GM23338 (cell line): ENCODE measurements at regions not wholly inside any gene's neighbourhood (a gene's known extent, or its start where the extent isn't known, plus 50 kb on each side); places are given as distances from the start of the nearest gene placed in this dataset.

Source experiments
- ATAC-seq: fragments of 200-7000 bp; cut with Tn5 transposase; 3 replicates; pipeline ENCODE4 v1.9.1; 2020
- DNase-seq: peaks from one replicate; pipeline ENCODE4 v3.0.0-alpha.2; 2015; ENCODE audit warnings: low spot score
- H2AFZ ChIP-seq: fragments of 200-600 bp; sonication (generic); 2 replicates; pipeline ENCODE4 v1.8.0; 2016; ENCODE audit warnings: antibody characterized with exemption, mild to moderate bottlenecking, moderate library complexity
- H3F3A ChIP-seq: fragments of 200-600 bp; sonication (generic); replicated peaks from 2 replicates; pipeline ENCODE4 v1.8.0; 2017; ENCODE audit warnings: antibody characterized with exemption, mixed run types, low read depth
- H3K27ac ChIP-seq: fragments of 200-600 bp; sonication (generic); 2 replicates; pipeline ENCODE4 v1.6.1; 2016; ENCODE audit warnings: low read depth
- H3K27me3 ChIP-seq: fragments of 200-600 bp; sonication (generic); 2 replicates; pipeline ENCODE4 v1.8.0; 2016; ENCODE audit warnings: mild to moderate bottlenecking, mixed run types, moderate library complexity; ENCODE audit not compliant: insufficient read depth
- H3K36me3 ChIP-seq: fragments of 200-600 bp; sonication (generic); 2 replicates; pipeline ENCODE4 v1.8.0; 2016; ENCODE audit warnings: mild to moderate bottlenecking; ENCODE audit not compliant: insufficient read depth
- H3K4me1 ChIP-seq: fragments of 200-600 bp; sonication (generic); 2 replicates; pipeline ENCODE4 v1.8.0; 2016; ENCODE audit warnings: mild to moderate bottlenecking, moderate library complexity; ENCODE audit not compliant: insufficient read depth
- H3K4me2 ChIP-seq: fragments of 200-600 bp; sonication (generic); 2 replicates; pipeline ENCODE4 v1.7.1; 2017; ENCODE audit warnings: mixed run types
- H3K4me3 ChIP-seq: fragments of 200-600 bp; sonication (generic); 2 replicates; pipeline ENCODE4 v1.6.1; 2016; ENCODE audit warnings: mixed run types
- H3K79me2 ChIP-seq: fragments of 200-600 bp; sonication (generic); replicated peaks from 2 replicates; pipeline ENCODE4 v1.8.0; 2017; ENCODE audit warnings: mild to moderate bottlenecking; ENCODE audit not compliant: insufficient read depth
- H3K9me2 ChIP-seq: fragments of 200-600 bp; sonication (generic); 2 replicates; pipeline ENCODE4 v1.8.0; 2017; ENCODE audit not compliant: insufficient read depth
- H4K20me1 ChIP-seq: fragments of 200-600 bp; sonication (generic); replicated peaks from 2 replicates; pipeline ENCODE4 v1.8.0; 2017; ENCODE audit warnings: mild to moderate bottlenecking; ENCODE audit not compliant: insufficient read depth
- H3K27ac Mint-ChIP-seq: 2 replicates; pipeline ENCODE4 v1.8.0; 2020; ENCODE audit warnings: inconsistent platforms, mild to moderate bottlenecking, moderate library complexity, mixed read lengths
- H3K27me3 Mint-ChIP-seq: 3 replicates; pipeline ENCODE4 v1.8.0; 2022; ENCODE audit warnings: low read depth, mild to moderate bottlenecking, moderate library complexity, mixed read lengths, inconsistent platforms; ENCODE audit not compliant: insufficient read depth, poor library complexity
- H3K36me3 Mint-ChIP-seq: 3 replicates; pipeline ENCODE4 v1.8.0; 2021; ENCODE audit warnings: low read depth, mild to moderate bottlenecking, inconsistent platforms, moderate library complexity, mixed read lengths
- H3K4me1 Mint-ChIP-seq: 3 replicates; pipeline ENCODE4 v1.8.0; 2020; ENCODE audit warnings: mild to moderate bottlenecking, inconsistent platforms, mixed read lengths
- H3K4me3 Mint-ChIP-seq: 3 replicates; pipeline ENCODE4 v1.8.0; 2021; ENCODE audit warnings: moderate library complexity, mild to moderate bottlenecking, inconsistent platforms, mixed read lengths
- H3K9me3 Mint-ChIP-seq: 3 replicates; pipeline ENCODE4 v1.8.0; 2020; ENCODE audit warnings: moderate library complexity, mild to moderate bottlenecking, inconsistent platforms, mixed read lengths
- EZH2phosphoT487 ChIP-seq: fragments of 200-600 bp; sonication (generic); IDR thresholded peaks from one replicate; pipeline ENCODE4 v1.8.1; 2018; ENCODE audit warnings: antibody characterized with exemption; ENCODE audit not compliant: unreplicated experiment
- NANOG ChIP-seq: IDR thresholded peaks from 2 replicates; pipeline ENCODE4 v1.6.1; 2016; ENCODE audit warnings: antibody characterized with exemption, borderline replicate concordance
- POLR2AphosphoS5 ChIP-seq: IDR thresholded peaks from 2 replicates; pipeline ENCODE4 v1.6.1; 2016; ENCODE audit warnings: antibody characterized with exemption, low read depth
- REST ChIP-seq: IDR thresholded peaks from one replicate; pipeline ENCODE4 v1.6.1; 2018; ENCODE audit warnings: antibody characterized with exemption; ENCODE audit not compliant: unreplicated experiment
- STAT1 ChIP-seq: IDR thresholded peaks from one replicate; pipeline ENCODE4 v1.6.1; 2016; ENCODE audit warnings: antibody characterized with exemption; ENCODE audit not compliant: unreplicated experiment
- ZNF462 ChIP-seq: fragments of 250-450 bp; sonication (Bioruptor Pico); IDR thresholded peaks from 2 replicates; pipeline ENCODE4 v1.5.0; 2020; ENCODE audit warnings: mild to moderate bottlenecking, moderate library complexity

- no peak for TF ChIP-seq ZNF462 (CRISPR knock-in tag)
These were observed 820.8 kb upstream of the EDIL3 start (continued) for GRCh38 chr5:85205430-85205829.

GRCh38 chr5:85225388-85225787 is 840.7 kb upstream of the EDIL3 start:
- Histone ChIP-seq H2AFZ (no peak overlapping the region), H4K20me1 (no peaks in the 10 kb centered on the region), H3K36me3 (no peaks in the 10 kb centered on the region), H3K4me1 (no peaks in the 10 kb centered on the region), H3F3A (no peaks in the 10 kb centered on the region), H3K27me3 (no peaks in the 10 kb centered on the region), H3K27ac (no peak overlapping the region), H3K4me3 (no peak overlapping the region), H3K4me2 (no peak overlapping the region), H3K79me2 (no peaks in the 10 kb centered on the region), H3K9me2 (0 out of 2 replicates have a peak, but pooled peaks cover 4% of the 10 kb centered on the region)
- ATAC-seq (no peak), DNase-seq (no peak)
- H3K9me3 Mint-ChIP-seq, result peaks cover 4% of the 10 kb centered on the region; the same call in 2 of the 3 replicates
- no peak overlapping the region for H3K4me3 Mint-ChIP-seq
- H3K27ac Mint-ChIP-seq, result no peak overlapping the region
- H3K4me1 Mint-ChIP-seq, result no peaks in the 10 kb centered on the region
- no peaks in the 10 kb centered on the region; the same call in 1 of the 3 replicates for H3K36me3 Mint-ChIP-seq
- H3K27me3 Mint-ChIP-seq, result no peaks in the 10 kb centered on the region
- no peak for TF ChIP-seq EZH2phosphoT487
- TF ChIP-seq ZNF462 (CRISPR knock-in tag), result no peak
- TF ChIP-seq REST, result no peak
- TF ChIP-seq STAT1, result no peak
- no peak for TF ChIP-seq NANOG
- no peak for TF ChIP-seq POLR2AphosphoS5
